DMS153 (cell line): ENCODE measurements at regions not wholly inside any gene's neighbourhood (a gene's known extent, or its start where the extent isn't known, plus 50 kb on each side); places are given as distances from the start of the nearest gene placed in this dataset.

Experiments used
- DNase-seq: peaks from one replicate; lab custom pipeline; 2025; lab: John Stamatoyannopoulos, UW

GRCh38 chr9:29830821-29831220, 2257.5 kb upstream of the C9orf72 start:
- no peak for DNase-seq

DNA sequence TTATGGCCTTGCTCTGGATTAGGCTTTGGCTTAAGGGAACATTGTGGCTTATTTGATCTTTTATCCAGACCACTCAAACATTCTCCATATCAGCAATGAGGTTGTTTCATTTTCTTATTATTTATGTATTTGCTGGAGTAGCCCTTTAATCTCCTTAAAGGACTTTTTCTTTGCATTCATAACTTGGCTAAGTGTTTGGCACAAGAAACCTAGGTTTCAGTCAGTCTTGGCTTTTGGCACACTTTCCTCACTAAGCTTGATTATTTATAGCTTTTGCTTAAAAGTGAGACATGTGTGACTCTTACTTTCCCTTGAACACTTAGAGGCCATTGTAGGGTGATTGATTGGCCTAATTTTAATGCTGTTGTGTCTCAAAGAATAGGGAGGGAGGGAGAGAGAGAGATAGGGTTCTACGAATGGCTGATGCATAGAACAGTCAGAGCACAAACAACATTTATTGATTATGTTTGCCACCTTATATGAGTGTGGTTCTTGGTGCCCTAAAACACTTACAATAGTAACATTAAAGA, 2265.3 kb upstream of the C9orf72 start:
- DNase-seq = no peak

- no peak for DNase-seq
Observed at GRCh38 chr9:29844251-29844650, 2271.0 kb upstream of the C9orf72 start.

DNA sequence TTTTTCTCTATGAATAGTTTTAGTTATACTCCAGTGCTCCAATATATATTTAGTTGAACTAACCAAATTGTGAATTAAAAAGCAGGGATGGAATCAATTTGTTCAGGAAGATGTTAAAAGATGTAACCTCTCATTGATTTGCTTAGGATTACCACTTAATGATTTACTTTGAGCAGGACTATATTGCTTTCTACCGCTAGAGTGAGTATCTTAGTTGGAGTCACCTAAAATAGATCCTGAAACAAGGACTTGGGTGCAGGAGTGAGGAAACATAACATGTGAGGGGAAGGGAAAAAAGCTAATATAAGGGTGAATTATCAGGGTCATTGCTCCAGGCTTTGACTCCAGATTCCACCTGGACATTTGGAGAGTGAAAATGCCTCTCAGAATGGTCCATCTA, 2277.4 kb upstream of the C9orf72 start:
- no peak for DNase-seq

GRCh38 chr9:29861803-29862202, 2288.5 kb upstream of the C9orf72 start:
- DNase-seq = no peak

- DNase-seq = no peak
Observed at GRCh38 chr9:29865764-29866313, 2292.6 kb upstream of the C9orf72 start.

DNA sequence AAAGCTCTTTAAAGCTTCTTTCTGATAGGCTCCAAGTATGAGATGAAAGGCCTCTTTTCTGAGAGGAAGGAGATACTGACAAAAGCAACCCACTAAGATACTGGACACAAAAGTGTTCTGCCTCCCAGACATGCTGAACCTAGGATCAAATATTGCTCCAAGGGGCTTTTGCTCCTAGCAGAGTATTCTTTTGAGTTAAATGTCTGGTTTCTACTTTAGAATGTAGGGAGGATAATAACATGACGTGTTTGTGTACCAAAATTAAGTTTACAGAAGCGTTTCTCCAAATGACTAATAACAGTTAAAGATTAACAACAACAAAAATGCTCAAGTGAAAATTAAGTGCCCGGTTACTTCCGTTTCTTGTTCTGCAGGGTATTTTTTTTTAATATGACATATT, 2293.3 kb upstream of the C9orf72 start:
- DNase-seq = no peak

- no peak for DNase-seq
Observed at GRCh38 chr9:29873579-29873978, 2300.3 kb upstream of the C9orf72 start.

DNA sequence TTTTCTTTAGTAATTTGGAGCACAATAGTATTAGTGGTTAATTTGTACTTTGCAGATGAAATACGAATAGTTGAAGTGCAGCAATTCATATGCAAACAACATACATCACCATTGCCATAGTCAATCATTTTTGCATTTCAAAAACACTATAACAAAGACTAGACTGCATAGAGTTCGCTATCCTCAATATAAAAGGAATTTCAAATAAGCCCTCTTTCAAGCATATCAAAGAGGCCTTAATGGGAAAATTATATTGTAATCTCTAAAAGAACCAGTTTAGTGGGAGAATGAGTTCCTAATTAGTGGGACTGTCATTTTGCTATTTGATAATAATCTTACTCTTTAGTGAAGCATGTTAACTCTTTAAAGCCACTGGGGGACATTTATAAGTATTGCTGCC, 2302.3 kb upstream of the C9orf72 start:
- DNase-seq = no peak

- DNase-seq = no peak
Observed at GRCh38 chr9:29882767-29883166, 2309.5 kb upstream of the C9orf72 start.

- no peak for DNase-seq
Observed at GRCh38 chr9:29906065-29906464, 2332.8 kb upstream of the C9orf72 start.

DNA sequence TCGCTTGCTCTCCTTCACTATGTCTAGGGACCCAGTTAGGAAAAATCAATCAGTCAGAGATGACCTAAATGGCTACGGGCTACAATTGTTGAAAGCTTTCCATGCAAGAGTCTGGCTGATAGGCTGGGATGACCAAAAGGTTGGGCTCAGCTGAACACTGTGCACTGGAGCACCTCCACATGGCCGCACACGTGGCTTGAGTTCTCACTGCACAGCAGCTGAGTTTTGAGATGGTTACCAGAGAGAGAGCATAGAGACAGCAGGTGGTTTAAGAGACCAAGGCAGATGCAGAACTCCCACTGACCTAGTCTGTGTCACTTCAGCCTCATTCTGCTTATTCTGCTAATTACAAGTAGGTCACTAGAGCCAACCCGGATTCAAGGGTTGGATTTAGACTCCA, 2354.8 kb upstream of the C9orf72 start:
- no peak for DNase-seq

GRCh38 chr9:29939559-29939958, 2366.3 kb upstream of the C9orf72 start:
- DNase-seq = no peak

- no peak for DNase-seq
Observed at GRCh38 chr9:29945012-29945411, 2371.7 kb upstream of the C9orf72 start.

- no peak for DNase-seq
Observed at GRCh38 chr9:29958469-29958868, 2385.2 kb upstream of the C9orf72 start.

- DNase-seq = no peak
Observed at GRCh38 chr9:29965834-29966233, 2392.6 kb upstream of the C9orf72 start.

DNA sequence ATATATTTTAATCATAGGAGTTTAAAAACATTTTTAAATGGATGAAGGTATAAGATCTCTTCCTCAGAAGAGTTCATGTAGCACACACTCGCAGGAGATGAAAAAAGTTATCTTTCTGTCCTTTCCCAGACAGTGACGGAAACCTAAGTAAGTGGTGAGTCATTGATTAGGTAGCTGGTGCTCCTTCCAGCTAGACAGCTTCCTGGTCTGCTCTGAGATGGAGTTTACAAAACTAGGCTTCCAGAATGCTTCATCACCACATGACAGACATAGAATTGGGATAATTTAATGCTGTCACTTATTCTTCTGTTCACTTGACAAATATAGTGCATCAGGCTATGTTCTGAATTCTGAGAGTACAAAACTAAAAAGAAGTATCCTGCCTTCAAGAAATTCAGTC, 2393.0 kb upstream of the C9orf72 start:
- no peak for DNase-seq

- no peak for DNase-seq
Observed at GRCh38 chr9:29968831-29969230, 2395.6 kb upstream of the C9orf72 start.

DNA sequence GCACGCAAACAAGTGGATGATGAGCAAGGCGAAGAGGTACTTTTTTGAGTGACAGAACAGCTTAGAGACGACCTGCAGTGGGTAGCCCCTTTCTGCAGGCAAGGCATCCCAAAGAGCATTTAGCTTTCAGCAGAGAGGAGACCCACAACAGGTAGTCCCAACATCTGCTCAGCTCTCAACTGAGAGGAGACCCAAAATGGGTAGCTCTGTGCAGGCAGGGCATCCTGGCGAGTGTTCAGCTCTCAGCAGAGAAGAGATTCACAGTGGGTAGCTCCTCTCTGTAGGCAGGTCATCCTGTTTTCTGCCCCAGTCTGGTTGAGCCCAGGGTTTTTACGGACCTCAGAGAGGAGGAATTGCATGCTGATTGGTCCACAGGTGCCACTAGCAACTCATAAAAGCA, 2396.1 kb upstream of the C9orf72 start:
- no peak for DNase-seq

DNA sequence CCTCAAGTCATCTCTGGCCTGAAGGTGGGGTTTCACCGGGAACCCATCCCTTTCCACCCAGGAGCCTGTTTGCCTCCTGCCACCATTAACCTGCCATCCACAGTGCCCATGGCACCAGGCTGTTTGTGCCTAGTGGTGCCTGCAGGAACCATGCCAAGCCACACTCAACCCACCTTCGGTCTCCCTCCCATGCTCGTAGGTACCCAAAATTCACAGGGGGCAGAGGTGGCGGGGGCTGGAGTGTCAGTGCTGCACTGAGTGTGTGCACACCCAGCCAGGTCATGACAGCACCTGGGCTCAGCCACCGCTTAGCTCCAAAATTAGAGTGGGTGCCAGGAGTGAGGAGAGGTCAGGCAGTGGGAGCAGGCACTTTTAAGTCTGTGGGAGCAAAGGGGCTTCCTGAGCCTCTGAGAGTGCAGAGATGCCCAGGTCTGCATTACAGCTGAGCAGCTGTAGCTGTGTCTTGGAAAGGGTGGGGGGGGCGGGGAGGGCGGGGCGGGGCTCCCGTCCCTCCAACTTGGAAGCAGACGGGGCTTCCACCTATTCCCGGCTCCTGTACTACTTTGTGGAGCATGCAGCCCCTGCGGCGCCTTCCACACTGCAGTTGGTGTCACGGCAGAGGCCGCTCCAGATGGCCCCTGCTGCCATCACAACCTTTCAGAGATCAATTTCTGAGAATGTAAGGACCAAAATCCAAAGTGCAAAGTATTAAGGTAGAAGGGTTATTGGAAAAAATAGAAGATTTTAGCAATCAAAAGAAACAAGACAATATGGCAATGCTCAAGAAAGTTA, 2396.8 kb upstream of the C9orf72 start:
- no peak for DNase-seq

DNA sequence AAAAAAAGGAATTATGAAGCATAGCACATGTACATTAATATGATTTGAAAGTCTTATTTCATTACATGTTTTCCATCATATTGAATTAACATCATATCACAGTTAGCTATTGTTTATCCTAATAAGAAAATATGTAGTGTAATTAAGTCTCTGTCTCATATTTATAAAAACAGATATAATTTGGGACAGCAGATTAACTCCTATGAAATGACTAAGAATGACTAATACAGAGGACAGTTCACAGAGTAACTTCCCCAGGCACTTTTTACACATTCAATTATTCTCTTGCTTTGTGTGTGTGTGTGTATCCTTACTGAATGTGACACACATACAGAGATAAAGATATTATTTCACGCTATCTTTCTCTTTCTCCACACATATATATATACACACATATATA, 2400.9 kb upstream of the C9orf72 start:
- DNase-seq = no peak

DNA sequence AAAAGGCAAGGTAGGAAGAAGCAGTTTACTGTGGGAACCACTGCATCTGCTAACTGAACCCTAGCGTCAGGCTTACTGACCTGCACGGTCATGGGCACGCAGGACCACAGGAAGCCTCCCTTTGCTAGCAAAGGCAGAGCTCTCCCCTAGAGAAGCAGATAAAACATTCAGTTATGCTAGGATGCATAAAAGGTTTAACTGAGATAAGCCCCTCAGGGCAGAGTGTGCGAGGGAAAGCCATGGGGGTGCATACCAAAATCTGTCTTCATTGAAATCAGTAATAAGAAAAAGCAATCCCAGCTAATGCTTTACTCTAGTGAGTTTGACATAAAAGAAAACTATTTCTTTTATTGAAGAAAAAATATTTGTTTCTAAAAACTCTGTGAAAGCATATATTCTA, 2403.7 kb upstream of the C9orf72 start:
- DNase-seq = no peak

GRCh38 chr9:29981013-29981412, 2403.4 kb upstream of the ACO1 start:
- no peak for DNase-seq

DNA sequence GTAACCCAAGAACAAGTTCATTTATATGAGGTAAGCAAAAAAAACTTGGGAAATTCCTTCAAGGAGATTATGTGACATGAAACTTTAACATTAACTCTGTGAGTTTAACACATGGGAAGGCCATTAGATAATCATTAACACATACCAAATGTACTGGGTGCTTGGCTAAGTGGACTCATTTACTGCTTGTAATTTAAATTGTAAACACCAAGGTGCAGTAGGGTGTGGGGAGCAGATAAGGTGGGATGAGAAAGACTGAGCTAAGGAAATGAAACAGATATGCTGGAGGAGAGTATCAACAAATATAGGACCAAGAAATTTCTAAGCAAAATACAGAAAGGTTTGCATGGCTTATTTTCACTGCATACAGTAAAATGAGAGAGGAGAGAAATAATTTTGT, 2384.8 kb upstream of the ACO1 start:
- no peak for DNase-seq
